ENCODE measurements at regions not wholly inside any gene's neighbourhood (a gene's known extent, or its start where the extent isn't known, plus 50 kb on each side); places are given as distances from the start of the nearest gene placed in this dataset.

DNA sequence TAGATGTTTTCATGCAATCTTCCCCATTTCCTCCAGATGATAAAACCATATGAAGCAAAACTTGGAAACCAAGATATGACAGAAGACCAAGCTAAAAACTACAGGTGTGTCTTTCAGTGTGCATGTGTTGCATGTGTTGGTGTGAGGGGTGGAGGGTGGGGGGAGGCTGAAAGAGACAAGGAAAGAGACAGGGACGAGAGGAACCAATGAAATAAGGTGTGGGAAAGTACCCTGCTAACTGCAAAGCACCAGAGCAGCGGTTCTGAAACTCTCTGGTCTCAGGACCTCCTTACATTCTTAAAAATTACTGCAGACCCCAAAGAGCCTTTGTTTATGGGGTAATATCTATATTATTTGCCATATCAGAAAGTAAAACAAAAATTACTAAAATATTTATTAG lies 87.4 kb upstream of the HIVEP3 start:
- H3K4me1 ChIP-seq (ENCODE audit: control insufficient read depth, insufficient read depth, low read length): no peaks in the 10 kb centered on the region
- H3K27ac ChIP-seq (ENCODE audit: low read depth, low read length): no peak overlapping the region
- H3K9me3 ChIP-seq (ENCODE audit: control insufficient read depth, insufficient read depth, low read depth, low read length): no peaks in the 10 kb centered on the region

GRCh38 chr1:42005530-42005929 lies 86.8 kb upstream of the HIVEP3 start:
- Histone ChIP-seq H3K9me3 (ENCODE audit: control insufficient read depth, insufficient read depth, low read depth, low read length) (no peaks in the 10 kb centered on the region), H3K27ac (ENCODE audit: low read depth, low read length) (no peak overlapping the region), H3K36me3 (ENCODE audit: control insufficient read depth, insufficient read depth, low read length) (no peaks in the 10 kb centered on the region), H3K9ac (ENCODE audit: low read length) (no peak overlapping the region), H3K27me3 (ENCODE audit: control insufficient read depth, insufficient read depth, low read length) (peaks cover 25% of the 10 kb centered on the region; the same call in 1 of the 2 replicates), H3K4me1 (ENCODE audit: control insufficient read depth, insufficient read depth, low read length) (no peaks in the 10 kb centered on the region), H3K4me3 (ENCODE audit: low read depth, low read length) (no peak overlapping the region)

More for the DNA sequence above, 87.4 kb upstream of the HIVEP3 start:
- H3K27me3 ChIP-seq (ENCODE audit: control insufficient read depth, insufficient read depth, low read length): peaks cover 29% of the 10 kb centered on the region; the same call in 1 of the 2 replicates
- no peak overlapping the region for H3K4me3 ChIP-seq (ENCODE audit: low read depth, low read length)
- H3K9ac ChIP-seq (ENCODE audit: low read length): no peak overlapping the region
- no peaks in the 10 kb centered on the region for H3K36me3 ChIP-seq (ENCODE audit: control insufficient read depth, insufficient read depth, low read length)

GRCh38 chr1:42004860-42005259 lies 86.1 kb upstream of the HIVEP3 start:
- Histone ChIP-seq H3K27me3 (ENCODE audit: control insufficient read depth, insufficient read depth, low read length) (peaks cover 24% of the 10 kb centered on the region; the same call in 1 of the 2 replicates), H3K4me1 (ENCODE audit: control insufficient read depth, insufficient read depth, low read length) (no peaks in the 10 kb centered on the region), H3K36me3 (ENCODE audit: control insufficient read depth, insufficient read depth, low read length) (no peaks in the 10 kb centered on the region), H3K9ac (ENCODE audit: low read length) (no peak overlapping the region), H3K27ac (ENCODE audit: low read depth, low read length) (no peak overlapping the region), H3K9me3 (ENCODE audit: control insufficient read depth, insufficient read depth, low read depth, low read length) (no peaks in the 10 kb centered on the region), H3K4me3 (ENCODE audit: low read depth, low read length) (no peak overlapping the region)

GRCh38 chr1:42004322-42004721 lies 85.6 kb upstream of the HIVEP3 start:
- Histone ChIP-seq H3K4me1 (ENCODE audit: control insufficient read depth, insufficient read depth, low read length) (no peaks in the 10 kb centered on the region), H3K36me3 (ENCODE audit: control insufficient read depth, insufficient read depth, low read length) (no peaks in the 10 kb centered on the region), H3K9ac (ENCODE audit: low read length) (no peak overlapping the region), H3K27ac (ENCODE audit: low read depth, low read length) (no peak overlapping the region), H3K9me3 (ENCODE audit: control insufficient read depth, insufficient read depth, low read depth, low read length) (no peaks in the 10 kb centered on the region), H3K4me3 (ENCODE audit: low read depth, low read length) (no peak overlapping the region), H3K27me3 (ENCODE audit: control insufficient read depth, insufficient read depth, low read length) (peaks cover 22% of the 10 kb centered on the region; the same call in 1 of the 2 replicates)

DNA sequence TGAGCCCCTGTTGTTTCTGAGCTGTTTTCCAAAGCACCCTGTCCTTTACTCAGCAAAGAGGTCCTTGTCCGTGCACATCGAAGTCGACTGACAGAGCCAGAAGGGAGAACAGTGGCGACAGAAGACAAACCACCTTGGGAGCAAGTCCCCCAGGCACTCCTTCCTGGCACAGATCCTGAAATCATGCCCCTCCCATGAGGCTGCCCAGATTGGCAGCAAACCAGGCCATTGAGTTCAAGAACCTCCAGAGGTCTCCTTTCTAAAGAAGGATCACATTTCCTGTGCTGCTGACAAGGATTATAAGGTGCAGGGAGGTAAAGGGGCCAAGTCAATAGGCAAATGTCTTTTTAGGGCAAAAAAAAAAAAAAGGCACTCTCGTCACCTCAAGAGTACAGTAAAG lies 84.7 kb upstream of the HIVEP3 start:
- H3K36me3 ChIP-seq (ENCODE audit: control insufficient read depth, insufficient read depth, low read length): no peaks in the 10 kb centered on the region
- H3K4me3 ChIP-seq (ENCODE audit: low read depth, low read length): no peak overlapping the region
- H3K9ac ChIP-seq (ENCODE audit: low read length): no peak overlapping the region
- H3K4me1 ChIP-seq (ENCODE audit: control insufficient read depth, insufficient read depth, low read length): no peaks in the 10 kb centered on the region
- peaks cover 15% of the 10 kb centered on the region; the same call in 1 of the 2 replicates for H3K27me3 ChIP-seq (ENCODE audit: control insufficient read depth, insufficient read depth, low read length)
- H3K27ac ChIP-seq (ENCODE audit: low read depth, low read length): no peak overlapping the region
- H3K9me3 ChIP-seq (ENCODE audit: control insufficient read depth, insufficient read depth, low read depth, low read length): no peaks in the 10 kb centered on the region

DNA sequence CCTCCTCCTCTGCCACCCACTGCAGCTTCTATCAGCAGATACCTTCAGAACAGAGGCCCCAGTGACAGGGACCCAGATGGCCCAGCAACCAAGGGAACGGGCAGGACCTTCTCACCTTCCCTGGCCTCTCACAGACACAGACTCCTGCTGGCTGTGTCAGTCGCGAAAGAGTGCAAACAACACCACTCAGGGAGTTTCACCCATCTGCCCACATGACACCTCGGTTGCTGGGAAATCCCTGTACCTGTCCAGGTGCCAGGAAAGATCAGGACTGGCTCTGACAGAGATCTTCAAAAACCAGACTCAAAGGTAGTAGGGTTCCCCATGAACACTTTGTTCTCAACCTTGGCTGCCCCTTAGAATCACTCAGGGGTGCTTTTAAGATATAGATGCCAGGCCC lies 83.5 kb upstream of the HIVEP3 start:
- Histone ChIP-seq H3K27me3 (ENCODE audit: control insufficient read depth, insufficient read depth, low read length) (peaks cover 5% of the 10 kb centered on the region; the same call in 1 of the 2 replicates), H3K9ac (ENCODE audit: low read length) (no peak overlapping the region), H3K27ac (ENCODE audit: low read depth, low read length) (no peak overlapping the region)

DNA sequence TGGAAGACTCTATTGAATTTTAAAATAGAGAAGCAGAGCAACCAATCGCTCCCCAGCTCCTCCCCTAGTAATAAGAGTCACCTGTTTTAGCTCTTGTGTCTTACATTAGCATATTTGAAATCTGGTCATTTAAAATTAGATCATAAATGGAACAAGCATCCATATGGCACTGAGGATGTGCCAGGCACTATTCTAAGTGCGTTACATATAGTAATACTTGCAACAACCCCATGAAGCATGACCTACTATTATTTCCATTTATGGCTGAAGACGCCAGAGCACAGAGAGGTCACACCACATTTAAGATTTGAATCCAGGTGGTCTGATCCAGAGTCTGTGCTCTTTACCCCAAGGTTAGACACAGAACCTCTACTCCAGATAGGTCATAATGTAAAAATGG lies 82.0 kb upstream of the HIVEP3 start:
- H3K27me3 ChIP-seq (ENCODE audit: control insufficient read depth, insufficient read depth, low read length): no peaks in the 10 kb centered on the region
- H3K4me1 ChIP-seq (ENCODE audit: control insufficient read depth, insufficient read depth, low read length): no peaks in the 10 kb centered on the region
- H3K9ac ChIP-seq (ENCODE audit: low read length): no peak overlapping the region
- H3K9me3 ChIP-seq (ENCODE audit: control insufficient read depth, insufficient read depth, low read depth, low read length): no peaks in the 10 kb centered on the region
- H3K36me3 ChIP-seq (ENCODE audit: control insufficient read depth, insufficient read depth, low read length): no peaks in the 10 kb centered on the region
- H3K27ac ChIP-seq (ENCODE audit: low read depth, low read length): no peak overlapping the region
- no peak overlapping the region for H3K4me3 ChIP-seq (ENCODE audit: low read depth, low read length)

More for the DNA sequence above, 83.5 kb upstream of the HIVEP3 start:
- no peaks in the 10 kb centered on the region for H3K36me3 ChIP-seq (ENCODE audit: control insufficient read depth, insufficient read depth, low read length)
- no peaks in the 10 kb centered on the region for H3K9me3 ChIP-seq (ENCODE audit: control insufficient read depth, insufficient read depth, low read depth, low read length)
- H3K4me1 ChIP-seq (ENCODE audit: control insufficient read depth, insufficient read depth, low read length): no peaks in the 10 kb centered on the region
- no peak overlapping the region for H3K4me3 ChIP-seq (ENCODE audit: low read depth, low read length)

DNA sequence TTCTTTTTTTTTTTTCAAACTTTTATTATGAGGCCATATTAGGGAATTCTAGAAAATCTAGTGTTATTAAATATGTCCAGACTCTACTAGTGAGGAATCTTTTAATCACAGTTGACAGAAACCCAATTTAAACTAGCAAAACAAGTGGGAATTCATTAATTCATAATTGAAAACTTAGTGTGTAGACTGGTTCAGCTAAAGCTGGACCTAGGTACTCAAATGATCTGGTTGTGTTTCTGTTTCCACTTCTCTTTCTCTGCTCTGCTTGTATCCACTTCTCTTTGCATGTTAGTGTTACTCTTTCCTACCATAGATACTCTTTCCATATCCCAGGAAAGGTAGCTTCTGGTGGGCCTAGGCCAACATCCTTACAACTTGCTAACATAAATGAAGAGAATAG lies 81.2 kb upstream of the HIVEP3 start:
- Histone ChIP-seq H3K9me3 (ENCODE audit: control insufficient read depth, insufficient read depth, low read depth, low read length) (no peaks in the 10 kb centered on the region), H3K27me3 (ENCODE audit: control insufficient read depth, insufficient read depth, low read length) (no peaks in the 10 kb centered on the region), H3K4me3 (ENCODE audit: low read depth, low read length) (no peak overlapping the region), H3K4me1 (ENCODE audit: control insufficient read depth, insufficient read depth, low read length) (no peaks in the 10 kb centered on the region), H3K9ac (ENCODE audit: low read length) (no peak overlapping the region), H3K27ac (ENCODE audit: low read depth, low read length) (no peak overlapping the region), H3K36me3 (ENCODE audit: control insufficient read depth, insufficient read depth, low read length) (no peaks in the 10 kb centered on the region)

GRCh38 chr1:41998250-41998649 lies 79.5 kb upstream of the HIVEP3 start:
- Histone ChIP-seq H3K9ac (ENCODE audit: low read length) (no peak overlapping the region), H3K36me3 (ENCODE audit: control insufficient read depth, insufficient read depth, low read length) (no peaks in the 10 kb centered on the region), H3K27ac (ENCODE audit: low read depth, low read length) (no peak overlapping the region), H3K27me3 (ENCODE audit: control insufficient read depth, insufficient read depth, low read length) (no peaks in the 10 kb centered on the region), H3K4me1 (ENCODE audit: control insufficient read depth, insufficient read depth, low read length) (no peaks in the 10 kb centered on the region), H3K4me3 (ENCODE audit: low read depth, low read length) (no peak overlapping the region), H3K9me3 (ENCODE audit: control insufficient read depth, insufficient read depth, low read depth, low read length) (no peaks in the 10 kb centered on the region)

- no peak overlapping the region for H3K27ac ChIP-seq (ENCODE audit: low read depth, low read length)
- no peaks in the 10 kb centered on the region for H3K36me3 ChIP-seq (ENCODE audit: control insufficient read depth, insufficient read depth, low read length)
- H3K4me3 ChIP-seq (ENCODE audit: low read depth, low read length): no peak overlapping the region
- no peaks in the 10 kb centered on the region for H3K9me3 ChIP-seq (ENCODE audit: control insufficient read depth, insufficient read depth, low read depth, low read length)
- H3K27me3 ChIP-seq (ENCODE audit: control insufficient read depth, insufficient read depth, low read length): no peaks in the 10 kb centered on the region
- no peaks in the 10 kb centered on the region for H3K4me1 ChIP-seq (ENCODE audit: control insufficient read depth, insufficient read depth, low read length)
- H3K9ac ChIP-seq (ENCODE audit: low read length): no peak overlapping the region
These were observed 78.4 kb upstream of the HIVEP3 start for GRCh38 chr1:41997153-41997552.

GRCh38 chr1:41995441-41996130 lies 76.9 kb upstream of the HIVEP3 start:
- H3K9me3 ChIP-seq (ENCODE audit: control insufficient read depth, insufficient read depth, low read depth, low read length): no peaks in the 10 kb centered on the region

More at GRCh38 chr1:41995441-41996130, 76.9 kb upstream of the HIVEP3 start:
- no peak overlapping the region for H3K4me3 ChIP-seq (ENCODE audit: low read depth, low read length)
- H3K27ac ChIP-seq (ENCODE audit: low read depth, low read length): no peak overlapping the region
- no peaks in the 10 kb centered on the region for H3K27me3 ChIP-seq (ENCODE audit: control insufficient read depth, insufficient read depth, low read length)
- no peaks in the 10 kb centered on the region for H3K36me3 ChIP-seq (ENCODE audit: control insufficient read depth, insufficient read depth, low read length)
- no peaks in the 10 kb centered on the region for H3K4me1 ChIP-seq (ENCODE audit: control insufficient read depth, insufficient read depth, low read length)
- no peak overlapping the region for H3K9ac ChIP-seq (ENCODE audit: low read length)

Measured in HUES6 (cell line).